Brain pericyte (primary cell): ENCODE measurements at regions not wholly inside any gene's neighbourhood (a gene's known extent, or its start where the extent isn't known, plus 50 kb on each side); places are given as distances from the start of the nearest gene placed in this dataset.
"Not testable (repeated sequence)": the region's sequence is repeated elsewhere in the genome, so short reads cannot be mapped to it uniquely, and the experiment has no call there.

Source experiments
- DNase-seq: peaks from one replicate; pipeline ENCODE4 v3.0.0-alpha.2; 2012; ENCODE audit warnings: low read depth, low spot score

DNA sequence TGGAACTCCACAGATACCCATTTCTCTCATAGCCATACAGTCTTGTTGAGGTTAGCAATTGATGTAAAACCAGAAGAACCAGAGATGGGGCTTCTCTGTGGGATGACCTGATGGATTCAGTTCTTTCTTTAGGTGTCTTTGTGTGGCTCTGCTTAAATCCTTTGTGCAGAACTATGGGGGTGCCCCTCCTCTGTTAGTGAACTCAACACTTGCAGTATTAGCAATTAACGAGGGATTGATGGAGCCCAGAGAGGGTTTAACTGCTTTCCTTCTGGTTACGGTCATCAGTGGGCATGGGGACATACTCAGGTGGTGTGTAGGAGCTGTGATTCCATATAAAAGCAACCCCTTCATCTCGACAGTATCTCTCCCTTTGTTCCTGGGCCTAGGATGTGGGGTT is 406.8 kb upstream of the FAM98A start:
- DNase-seq = no peak

DNA sequence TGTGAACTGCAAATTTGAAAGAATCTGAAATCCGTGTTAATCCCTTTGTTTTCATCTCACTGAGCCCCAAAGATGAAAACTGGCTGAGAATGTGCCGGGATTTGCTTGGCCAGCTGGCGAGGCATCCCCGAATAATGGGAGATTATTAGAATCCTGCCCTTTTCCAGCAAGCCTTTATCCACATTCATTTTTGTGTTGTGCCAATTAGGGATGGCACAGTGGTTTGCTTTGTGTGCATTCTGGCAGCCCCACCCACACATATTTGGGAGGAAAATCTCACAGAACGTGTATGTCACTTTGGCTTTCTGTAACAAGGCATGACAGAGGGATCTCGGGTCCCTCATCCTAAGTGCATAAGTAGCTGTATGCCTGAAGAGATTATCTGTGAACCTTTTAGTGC is 405.8 kb upstream of the FAM98A start:
- no peak for DNase-seq

DNA sequence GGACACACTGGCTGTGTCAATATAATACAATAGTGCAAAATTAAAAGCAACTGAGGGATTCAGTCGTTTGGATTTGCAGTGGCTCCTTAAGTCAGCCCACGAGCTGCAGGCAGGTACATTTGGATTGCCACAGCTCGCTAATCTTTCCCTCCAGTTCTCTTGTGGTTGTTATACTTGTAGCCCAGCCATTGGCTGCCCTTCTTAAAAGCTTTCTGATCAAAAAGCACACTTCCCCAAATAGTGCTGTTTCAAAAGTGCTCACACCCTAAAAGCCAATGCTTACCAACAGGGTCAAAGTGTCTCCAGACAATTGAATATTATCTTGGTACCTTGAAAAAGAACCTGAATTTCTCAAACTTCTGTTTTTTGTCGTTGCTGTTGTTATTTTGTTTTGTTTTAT is 404.7 kb upstream of the FAM98A start:
- no peak for DNase-seq

DNA sequence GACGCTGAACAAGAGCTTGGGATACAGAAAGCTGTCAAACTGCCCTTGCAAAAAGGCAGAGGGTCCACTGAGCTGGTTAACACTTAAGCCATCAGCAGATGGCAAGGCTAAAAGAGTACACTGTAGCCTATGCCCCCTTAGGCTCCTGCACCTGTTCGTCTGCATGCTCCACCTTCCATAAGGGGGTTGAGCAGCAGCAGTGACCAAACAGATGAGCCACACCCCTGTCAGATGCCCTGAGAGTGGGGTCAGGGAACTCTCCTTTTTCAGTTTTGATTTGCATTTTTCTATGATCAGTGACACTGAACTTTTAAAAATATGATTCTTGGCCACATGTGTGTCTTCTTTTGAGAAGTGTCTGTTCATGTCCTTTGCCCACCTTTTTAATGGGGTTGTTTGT is 402.5 kb upstream of the FAM98A start:
- DNase-seq = no peak

DNA sequence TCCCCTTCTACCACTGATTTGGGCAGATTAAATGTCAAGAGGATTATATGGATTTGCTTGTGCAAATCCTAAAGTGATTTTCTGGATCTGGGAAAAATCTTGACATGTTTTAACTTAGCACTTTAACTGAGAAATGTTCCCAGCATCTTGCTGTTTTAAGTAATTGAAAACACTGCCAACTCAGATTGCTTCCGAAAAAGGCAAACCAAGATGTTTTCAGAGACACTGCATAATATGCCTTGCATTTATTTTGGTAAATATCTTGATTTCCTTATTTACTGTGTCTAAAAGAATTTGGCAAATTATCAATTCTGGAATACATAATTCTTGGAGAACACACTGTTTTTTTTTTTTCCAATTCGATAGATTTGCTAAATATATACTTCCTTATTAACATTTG is 385.0 kb upstream of the FAM98A start:
- DNase-seq = no peak

DNA sequence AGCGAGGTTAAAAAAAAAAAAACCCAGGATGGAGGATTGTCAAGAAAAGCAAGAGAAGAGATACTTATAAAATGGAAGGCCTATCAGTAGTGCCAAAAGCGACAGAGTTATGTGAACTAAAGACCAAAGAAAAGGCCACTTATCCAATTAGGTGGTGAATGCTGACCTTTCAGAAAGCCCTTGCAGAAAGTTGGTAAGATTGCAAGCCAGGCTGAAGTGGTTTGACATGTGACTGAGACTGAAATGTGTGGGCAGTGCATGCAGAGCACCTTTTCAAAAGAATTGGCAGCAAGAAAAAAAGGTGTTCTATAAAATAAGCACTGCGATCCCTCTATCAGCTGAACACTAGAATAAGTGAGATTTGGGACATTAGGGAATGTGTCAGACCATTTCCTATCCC is 379.4 kb upstream of the FAM98A start:
- no peak for DNase-seq

DNA sequence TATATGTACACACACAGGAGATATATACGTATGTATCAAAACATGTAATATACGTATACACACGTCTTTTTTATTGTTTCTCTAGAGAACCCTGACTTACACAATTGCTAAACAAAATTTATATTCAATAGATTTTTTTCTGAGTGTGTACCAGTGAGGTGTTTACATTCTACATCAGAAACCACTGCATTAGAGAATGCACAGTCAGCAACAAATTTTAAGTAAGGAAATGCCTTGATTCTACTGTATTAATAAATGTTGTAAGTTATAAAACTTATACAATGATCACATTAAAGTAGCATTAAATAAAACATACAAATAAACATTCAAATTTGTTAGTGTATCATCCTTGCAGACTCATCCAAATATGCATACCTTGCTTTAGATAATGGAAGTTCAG is 376.4 kb upstream of the FAM98A start:
- no peak for DNase-seq

DNA sequence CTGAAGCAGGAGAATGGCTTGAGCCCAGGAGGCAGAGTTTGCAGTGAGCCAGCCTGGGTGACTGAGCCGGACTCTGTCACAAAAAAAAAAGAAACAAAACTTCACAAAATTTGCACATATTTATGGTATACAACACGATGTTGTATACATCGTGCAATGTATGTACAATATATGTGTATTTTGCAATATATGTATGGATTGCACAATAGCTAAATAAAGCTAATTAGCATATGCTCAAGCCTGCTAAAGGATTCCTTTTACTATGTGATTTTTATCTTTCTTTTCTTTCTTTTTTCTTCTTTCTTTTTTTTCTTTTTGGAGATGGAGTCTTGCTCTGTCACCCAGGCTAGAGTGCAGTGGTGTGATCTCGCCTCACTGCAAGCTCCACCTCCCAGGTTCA is 368.0 kb upstream of the FAM98A start:
- no peak for DNase-seq

DNA sequence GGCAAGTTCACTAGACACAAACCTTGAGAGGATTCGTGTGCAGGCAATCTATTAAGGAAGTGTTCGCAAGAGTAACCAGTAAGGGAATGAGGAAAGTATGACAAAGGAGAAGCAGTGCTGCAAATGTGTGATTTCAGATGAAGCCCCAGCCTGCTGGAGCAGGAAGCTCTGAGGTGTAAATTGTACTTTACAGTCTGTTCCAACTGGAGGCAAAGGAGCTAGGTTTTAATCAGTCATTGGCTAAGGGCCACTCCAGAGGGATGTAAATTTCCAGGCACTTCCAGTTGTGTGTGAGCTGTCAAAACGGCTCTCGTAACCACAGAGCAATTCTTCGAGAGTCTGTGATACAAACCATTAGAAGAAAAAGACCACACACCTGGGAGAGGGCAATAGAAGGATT is 359.5 kb upstream of the FAM98A start:
- no peak for DNase-seq

DNA sequence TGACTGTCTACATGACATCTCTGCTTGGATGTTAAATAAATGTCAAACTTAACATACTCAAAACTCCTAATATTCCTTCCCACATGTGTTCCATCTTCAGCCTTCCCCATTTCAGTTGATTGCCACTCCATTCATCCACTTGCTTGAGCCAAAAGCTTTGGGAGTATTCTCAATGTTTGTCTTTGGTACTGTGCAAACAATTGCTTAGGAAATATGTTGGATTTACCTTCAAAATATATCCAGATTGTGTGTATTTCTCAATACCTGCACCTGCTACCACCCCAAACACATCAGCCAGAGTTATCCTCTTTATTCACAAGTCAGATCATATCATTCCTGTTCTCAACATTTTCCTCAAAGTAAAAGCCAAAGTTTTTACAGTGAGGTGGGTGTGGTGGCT is 350.3 kb upstream of the FAM98A start:
- DNase-seq = no peak

DNA sequence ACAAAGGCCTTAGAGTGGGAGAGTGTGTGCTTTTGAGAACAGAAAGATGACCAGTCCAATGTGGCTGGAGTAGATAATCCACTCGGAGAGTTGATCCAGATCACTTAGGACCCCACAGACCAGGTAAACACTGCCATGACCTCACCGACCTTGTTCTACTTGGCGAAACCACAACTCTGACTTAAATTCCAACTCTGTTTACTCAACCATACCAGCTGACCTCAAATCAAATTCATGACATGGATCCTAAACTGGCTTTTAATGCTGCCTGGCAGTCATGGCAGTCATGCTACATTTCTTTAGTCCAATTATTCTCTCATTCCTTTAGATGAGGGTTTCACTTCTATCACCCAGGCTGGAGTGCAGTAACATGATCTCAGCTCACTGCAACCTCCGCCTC is 347.1 kb upstream of the FAM98A start:
- no peak for DNase-seq

DNA sequence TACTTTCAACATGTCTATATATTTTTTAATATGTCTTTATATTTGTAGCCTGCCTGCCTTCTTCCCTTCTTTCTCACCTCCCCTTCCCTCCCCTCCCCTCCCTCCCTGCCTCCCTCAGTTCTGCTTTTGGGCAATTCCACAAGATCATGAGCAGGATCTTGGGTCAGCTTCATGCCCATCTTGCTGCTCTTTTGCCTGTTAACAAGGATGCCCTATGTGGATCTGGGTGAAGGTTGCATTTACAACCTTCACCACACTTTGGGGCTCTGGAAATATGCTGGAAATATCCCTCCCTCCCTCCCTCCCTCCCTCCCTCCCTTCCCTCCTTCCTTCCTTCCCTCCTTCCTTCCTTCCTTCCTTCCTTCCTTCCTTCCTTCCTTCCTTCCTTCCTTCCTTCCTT is 334.1 kb upstream of the FAM98A start:
- DNase-seq = no peak

DNA sequence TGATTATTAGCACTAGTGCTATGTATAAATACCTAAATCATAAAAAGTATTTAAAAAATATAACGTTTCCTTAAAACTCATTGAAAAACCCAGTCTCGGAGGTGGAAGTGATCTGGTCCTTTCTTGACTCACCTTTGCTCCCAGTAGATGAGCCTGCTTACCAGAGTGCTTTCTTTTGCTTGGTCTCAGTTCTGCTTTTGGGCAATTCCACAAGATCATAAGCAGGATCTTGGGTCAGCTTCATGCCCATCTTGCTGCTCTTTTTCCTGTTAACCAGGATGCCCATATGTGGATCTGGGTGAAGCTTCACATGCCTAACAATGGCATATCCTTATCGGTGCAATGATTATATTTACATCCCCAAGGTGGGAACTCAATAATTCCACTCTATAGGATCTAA is 332.1 kb upstream of the FAM98A start:
- DNase-seq = no peak

DNA sequence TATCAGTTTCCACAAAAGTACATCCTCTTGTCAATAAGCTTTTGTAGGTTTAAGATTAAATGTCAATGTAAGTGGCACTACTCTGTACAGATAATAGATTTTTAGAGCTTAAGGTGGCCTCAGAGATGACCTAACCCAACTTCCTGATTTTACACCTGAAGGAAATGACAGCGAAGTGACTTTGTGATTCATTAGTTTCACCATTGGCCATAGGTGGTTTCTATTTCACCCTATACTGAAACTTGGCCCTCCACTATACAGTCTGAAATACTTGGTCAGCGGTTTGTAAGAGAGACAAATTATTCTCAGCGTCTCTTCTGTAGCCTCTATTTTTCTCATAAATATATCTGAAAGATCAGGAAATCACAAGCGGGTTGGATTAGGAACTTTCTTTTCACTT is 330.4 kb upstream of the FAM98A start:
- DNase-seq = no peak

DNA sequence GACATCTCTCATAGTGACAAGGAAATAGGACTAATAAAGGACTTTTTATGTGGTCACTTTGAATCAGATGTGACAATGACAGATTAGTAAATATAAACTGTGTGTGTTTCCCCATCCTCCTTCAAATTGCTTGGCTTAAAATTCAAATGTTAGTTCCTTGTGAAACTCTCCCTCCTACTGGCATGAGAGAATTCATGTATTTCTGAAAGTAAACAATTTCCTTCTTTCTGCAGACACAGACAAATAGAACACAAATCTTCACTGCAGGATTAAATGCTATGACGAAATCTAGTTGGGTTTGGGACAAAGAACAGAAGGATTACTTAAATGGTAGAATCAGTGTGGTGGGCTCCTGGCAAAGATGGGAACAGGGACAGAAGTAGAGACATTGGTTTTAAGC is 328.7 kb upstream of the FAM98A start:
- DNase-seq = no peak

DNA sequence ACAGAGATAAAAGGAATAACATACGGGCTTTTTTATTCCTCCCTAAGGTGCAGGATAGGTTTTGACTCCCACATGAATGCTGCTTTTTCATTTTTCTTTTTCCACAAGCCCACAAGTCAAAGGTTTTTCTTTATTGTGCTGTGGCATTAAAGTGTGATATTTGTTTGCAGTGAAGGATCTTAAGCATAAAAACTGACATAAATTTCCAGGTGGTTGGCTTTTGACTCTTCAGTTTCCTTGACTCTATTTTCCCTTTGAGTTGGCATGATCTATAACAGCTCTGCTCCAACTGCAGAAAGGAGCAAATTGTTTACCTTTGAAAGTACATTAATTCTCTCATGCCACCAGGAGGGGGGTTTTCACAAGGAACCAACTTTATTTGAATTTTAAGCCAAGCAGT is 326.2 kb upstream of the FAM98A start:
- no peak for DNase-seq

DNA sequence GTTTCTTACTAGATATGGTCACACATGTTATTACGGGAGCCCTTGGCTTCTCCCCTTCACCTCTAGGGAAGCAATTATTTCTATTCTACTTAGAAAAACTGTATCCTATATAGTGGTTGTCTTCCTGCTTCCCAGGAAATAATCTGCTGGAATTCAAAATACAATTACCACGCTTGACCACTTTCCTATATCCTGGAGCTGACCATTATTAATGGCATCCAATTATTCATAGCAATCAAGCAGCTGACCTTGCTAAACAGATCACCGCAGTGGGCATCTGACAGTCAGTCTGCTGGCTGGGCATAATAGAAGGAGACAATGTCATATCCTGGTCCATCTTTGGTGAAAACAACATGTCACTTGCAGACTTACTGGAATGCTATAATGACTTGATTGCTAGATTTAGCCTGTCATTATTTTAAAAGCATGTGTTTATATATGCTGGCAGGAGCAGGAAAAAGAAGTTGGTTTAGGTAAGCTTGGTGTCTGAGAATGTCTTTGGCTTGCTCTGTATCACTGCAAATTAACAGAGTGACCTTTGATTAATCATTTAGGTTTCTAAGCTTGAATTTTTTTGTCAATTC is 325.6 kb upstream of the FAM98A start:
- no peak for DNase-seq

DNA sequence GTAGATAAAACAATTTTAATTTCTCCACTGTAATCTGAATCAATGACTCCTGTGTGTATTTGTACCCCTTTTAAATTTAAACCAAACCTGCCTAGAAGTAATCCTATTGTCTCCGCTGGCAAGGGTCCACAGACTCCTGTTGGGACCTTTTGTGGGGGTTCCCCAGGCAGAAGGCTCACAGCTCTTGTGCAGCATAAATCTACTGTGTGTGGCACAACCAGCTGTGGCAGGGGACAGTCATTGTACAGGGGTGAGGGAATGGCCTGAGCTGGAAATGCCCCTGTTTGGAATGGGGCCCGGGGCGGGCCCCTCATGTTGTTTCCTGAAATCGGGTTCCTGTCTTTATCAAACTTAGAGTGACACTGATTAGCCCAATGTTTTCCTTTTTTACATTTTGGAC is 318.2 kb upstream of the FAM98A start:
- no peak for DNase-seq

DNA sequence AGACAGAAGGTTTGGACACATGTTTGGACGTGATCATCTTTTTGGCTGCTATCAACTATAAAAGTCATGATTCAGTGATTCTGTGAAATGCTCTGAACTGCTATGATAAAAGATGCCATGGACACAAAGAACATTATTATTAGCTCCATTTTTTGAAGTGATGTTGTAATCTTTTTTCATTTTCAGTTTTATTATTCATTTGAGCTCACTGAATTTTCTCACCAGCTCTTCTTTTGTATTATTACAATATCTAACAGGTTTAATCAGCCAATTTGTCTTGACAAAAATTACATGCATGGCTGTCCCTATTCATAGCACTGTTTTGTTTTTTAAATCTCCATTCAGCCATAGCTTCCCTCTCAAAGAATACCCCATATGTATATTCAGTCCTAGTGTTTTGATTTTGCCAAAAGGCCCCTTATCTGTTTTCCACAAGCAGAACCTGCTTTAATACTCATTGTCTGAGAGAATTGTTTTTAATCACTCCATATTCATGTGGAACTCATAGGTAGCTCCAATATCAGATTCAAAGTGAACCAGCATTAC is 314.0 kb upstream of the FAM98A start:
- DNase-seq = no peak

DNA sequence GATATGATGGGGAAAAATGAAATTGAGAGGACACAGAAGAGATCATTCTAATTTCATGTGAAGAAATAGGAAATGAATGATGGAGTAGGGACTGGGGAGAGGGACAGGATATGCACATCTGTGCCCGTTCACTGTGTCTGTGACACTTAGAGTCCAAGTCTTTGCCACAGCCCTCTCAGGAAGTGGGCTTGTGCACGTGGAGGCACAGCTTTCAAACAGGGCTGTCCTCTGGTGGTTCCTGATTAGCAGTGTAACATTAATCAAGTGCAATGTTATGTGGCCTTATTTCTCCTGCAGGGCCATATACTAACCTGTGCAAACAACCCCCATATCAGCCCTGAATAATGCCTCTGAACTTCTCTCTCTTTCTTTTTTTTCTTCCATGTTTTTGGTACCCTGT is 312.2 kb upstream of the FAM98A start:
- DNase-seq = no peak

DNA sequence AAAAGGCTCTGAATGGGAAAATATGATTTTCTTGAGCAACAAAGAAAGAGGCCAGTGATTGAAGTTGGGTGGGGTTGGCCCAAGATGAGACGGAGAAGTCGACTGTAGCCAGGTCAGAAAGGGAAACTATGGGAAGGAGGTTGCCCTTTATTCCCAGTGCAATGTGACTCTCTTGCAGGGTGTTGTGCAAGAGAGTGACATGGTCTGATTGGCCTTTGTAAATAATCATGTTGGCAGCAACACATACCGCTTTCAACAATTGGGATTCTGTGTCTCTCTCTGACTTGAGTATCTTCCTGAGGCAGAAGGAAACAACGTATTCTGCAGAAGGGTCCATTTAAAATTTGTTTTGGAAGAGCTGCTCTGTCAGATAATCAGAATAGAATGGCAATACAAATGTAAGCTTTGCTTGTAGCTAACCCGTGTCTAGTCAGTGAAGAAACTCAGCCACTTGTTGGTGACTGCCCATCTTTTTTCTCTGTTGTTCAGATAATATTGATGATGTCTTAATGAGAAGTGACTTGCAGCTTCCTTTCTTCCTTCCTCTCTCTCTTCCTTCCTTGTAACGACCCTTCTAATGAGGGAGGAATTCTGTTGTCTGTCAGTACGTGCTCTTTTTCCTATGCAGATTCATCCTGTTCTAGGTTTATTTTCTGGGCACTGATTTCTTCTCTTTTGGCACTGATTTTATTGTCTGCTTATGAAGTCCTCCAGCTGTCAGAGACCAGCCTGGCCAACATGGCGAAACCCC is 311.0 kb upstream of the FAM98A start:
- DNase-seq = no peak

DNA sequence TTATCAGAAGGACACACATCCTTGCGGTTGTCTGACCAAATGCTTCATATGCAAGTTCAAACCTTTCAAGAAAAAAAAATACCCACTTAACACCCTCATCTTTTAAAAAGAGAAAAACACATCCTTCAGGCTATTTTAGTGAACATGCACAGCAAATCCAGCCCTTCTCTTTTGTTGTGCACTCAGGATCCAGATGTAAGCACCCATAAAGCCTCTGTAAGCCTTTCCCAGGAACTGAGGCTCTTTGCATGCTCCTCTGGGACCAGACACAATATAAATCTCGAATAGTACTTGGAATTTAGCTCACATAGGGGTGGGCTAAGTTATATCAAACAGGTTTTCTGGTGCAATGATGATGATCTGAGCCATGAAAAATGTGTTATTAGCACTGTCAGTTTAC is 308.8 kb upstream of the FAM98A start:
- DNase-seq = no peak

DNA sequence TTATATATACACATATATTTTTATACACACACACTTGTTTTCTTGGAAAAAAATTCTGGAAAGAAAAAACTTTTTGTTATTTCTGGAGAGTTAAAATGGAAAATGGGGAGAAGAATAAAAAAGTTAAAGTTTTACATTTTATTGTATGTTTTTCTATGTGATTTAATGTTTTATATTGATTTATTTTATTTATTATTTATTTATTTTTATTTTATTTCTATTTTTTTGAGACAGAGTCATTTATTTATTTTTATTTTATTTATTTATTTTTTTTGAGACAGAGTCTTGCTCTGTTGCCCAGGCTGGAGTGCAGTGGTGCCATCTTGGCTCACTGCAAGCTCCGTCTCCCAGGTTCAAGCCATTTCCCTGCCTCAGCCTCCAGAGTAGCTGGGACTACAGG is 307.0 kb upstream of the FAM98A start:
- DNase-seq = not testable (repeated sequence)

DNA sequence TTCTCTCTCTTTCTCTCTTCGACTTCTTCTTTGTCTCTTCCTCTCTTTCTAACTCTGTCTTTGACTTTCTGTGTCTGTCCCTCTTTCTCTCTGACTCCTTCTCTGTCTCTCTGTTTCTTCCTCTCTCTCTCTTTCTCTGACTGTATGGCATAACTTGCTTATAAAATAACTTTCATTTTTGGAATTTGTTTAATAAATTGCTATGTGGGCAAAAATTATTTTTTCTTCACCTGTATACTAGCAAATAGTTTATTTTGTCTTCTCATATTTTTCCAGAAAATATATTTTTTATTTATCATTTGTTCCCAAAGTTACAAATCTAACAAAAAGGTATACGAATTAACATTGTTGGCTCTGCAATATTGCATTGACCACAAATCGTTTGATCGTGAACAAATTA is 305.7 kb upstream of the FAM98A start:
- DNase-seq = no peak
